GM21526 (cell line): ENCODE measurements at regions not wholly inside any gene's neighbourhood (a gene's known extent, or its start where the extent isn't known, plus 50 kb on each side); places are given as distances from the start of the nearest gene placed in this dataset.
A peak's percentile ranks its signal among the peaks of the same experiment; 100 is the strongest.
"Not testable (repeated sequence)": the region's sequence is repeated elsewhere in the genome, so short reads cannot be mapped to it uniquely, and the experiment has no call there.

ENCODE experiments used
- ATAC-seq: cut with Tn5 transposase; IDR thresholded peaks from one replicate; pipeline ENCODE4 v1.9.1; 2021; ENCODE audit warnings: moderate library complexity; ENCODE audit not compliant: unreplicated experiment, low FRiP score

GRCh38 chr10:62935022-62935421 lies 118.9 kb upstream of the EGR2 start:
- no peak for ATAC-seq

GRCh38 chr10:62934258-62934657 lies 118.1 kb upstream of the EGR2 start:
- no peak for ATAC-seq

GRCh38 chr10:62928763-62929162 lies 112.6 kb upstream of the EGR2 start:
- ATAC-seq, result not testable (repeated sequence)

GRCh38 chr10:62926407-62926806 lies 110.2 kb upstream of the EGR2 start:
- no peak for ATAC-seq

GRCh38 chr10:62924344-62924748 lies 108.2 kb upstream of the EGR2 start:
- no peak for ATAC-seq

GRCh38 chr10:62919776-62920175 lies 103.6 kb upstream of the EGR2 start:
- ATAC-seq, result no peak

- no peak for ATAC-seq
These were observed 101.5 kb upstream of the EGR2 start for GRCh38 chr10:62917475-62918238.

GRCh38 chr10:62916141-62916603 lies 100.0 kb upstream of the EGR2 start:
- no peak for ATAC-seq

- no peak for ATAC-seq
These were observed 99.0 kb upstream of the EGR2 start for GRCh38 chr10:62915158-62915557.

- ATAC-seq, result no peak
These were observed 95.9 kb upstream of the EGR2 start for GRCh38 chr10:62912086-62912485.

GRCh38 chr10:62911210-62911963 lies 95.2 kb upstream of the EGR2 start:
- ATAC-seq, result no peak

- ATAC-seq, result peak; percentile 75
These were observed 91.5 kb upstream of the EGR2 start for GRCh38 chr10:62907470-62908212.

GRCh38 chr10:62904281-62904875 lies 88.2 kb upstream of the EGR2 start:
- ATAC-seq, result no peak

GRCh38 chr10:62903828-62904227 lies 87.7 kb upstream of the EGR2 start:
- no peak for ATAC-seq

GRCh38 chr10:62900829-62901571 lies 84.8 kb upstream of the EGR2 start:
- no peak for ATAC-seq

- ATAC-seq, result no peak
These were observed 83.1 kb upstream of the EGR2 start for GRCh38 chr10:62899311-62899710.

GRCh38 chr10:62895063-62895462 lies 78.9 kb upstream of the EGR2 start:
- no peak for ATAC-seq

- ATAC-seq, result no peak
These were observed 78.0 kb upstream of the EGR2 start for GRCh38 chr10:62894156-62894555.

- ATAC-seq, result no peak
These were observed 76.9 kb upstream of the EGR2 start for GRCh38 chr10:62893036-62893435.

GRCh38 chr10:62890395-62890794 lies 74.2 kb upstream of the EGR2 start:
- no peak for ATAC-seq
